Ishikawa (cell line): ENCODE measurements at regions not wholly inside any gene's neighbourhood (a gene's known extent, or its start where the extent isn't known, plus 50 kb on each side); places are given as distances from the start of the nearest gene placed in this dataset.

ENCODE experiments used
- CEBPB ChIP-seq: IDR thresholded peaks from 2 replicates; pipeline ENCODE4 v1.6.1; 2012
- EGR1 ChIP-seq: IDR thresholded peaks from 2 replicates; pipeline ENCODE4 v1.6.1; 2012
- EP300 ChIP-seq: IDR thresholded peaks from 2 replicates; pipeline ENCODE4 v1.6.1; 2012; ENCODE audit warnings: borderline replicate concordance
- MAX ChIP-seq: IDR thresholded peaks from 2 replicates; pipeline ENCODE4 v1.6.1; 2012
- NFIC ChIP-seq: IDR thresholded peaks from 2 replicates; pipeline ENCODE4 v1.6.1; 2012
- RAD21 ChIP-seq: IDR thresholded peaks from 2 replicates; pipeline ENCODE4 v1.6.1; 2012; ENCODE audit warnings: low read depth
- TAF1 ChIP-seq: IDR thresholded peaks from 2 replicates; pipeline ENCODE4 v1.6.1; 2012; ENCODE audit warnings: low read depth, mild to moderate bottlenecking
- TEAD4 ChIP-seq: IDR thresholded peaks from 2 replicates; pipeline ENCODE4 v1.6.1; 2012
- USF1 ChIP-seq: IDR thresholded peaks from 2 replicates; pipeline ENCODE4 v1.6.1; 2012
- YY1 ChIP-seq: IDR thresholded peaks from 2 replicates; pipeline ENCODE4 v1.6.1; 2012; ENCODE audit warnings: low read depth
- ZBTB7A ChIP-seq: IDR thresholded peaks from 2 replicates; pipeline ENCODE4 v1.6.1; 2012; ENCODE audit warnings: low read depth
- TF ChIP-seq, protein P1 (sequence below): IDR thresholded peaks from 2 replicates; pipeline ENCODE4 v1.6.1; 2012; ENCODE audit warnings: low read depth, mild to moderate bottlenecking

DNA sequence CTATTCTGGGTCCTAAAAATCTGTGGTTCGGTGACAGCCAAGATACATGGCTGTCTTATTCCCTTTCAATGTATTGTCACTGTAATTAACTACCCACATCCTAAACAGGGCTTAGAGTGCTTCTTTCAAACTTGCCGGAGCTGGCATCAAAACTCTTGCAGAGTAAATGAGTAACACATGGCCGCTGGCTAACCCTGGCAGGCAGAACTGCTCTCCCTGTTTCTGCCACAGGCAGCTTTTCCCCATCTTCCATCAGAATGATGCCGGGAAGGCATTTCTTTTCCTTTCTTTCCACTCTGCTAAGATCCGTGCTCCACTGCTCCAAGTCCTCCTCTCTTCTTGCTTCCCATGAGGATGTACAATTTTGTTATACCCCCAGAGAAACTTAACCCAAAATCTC is 54.8 kb upstream of the PTPRM start:
- TF ChIP-seq EP300 (no peak), ZBTB7A (no peak), TAF1 (no peak), CEBPB (no peak), EGR1 (no peak), NFIC (no peak), YY1 (no peak), TEAD4 (no peak), MAX (no peak), RAD21 (no peak), USF1 (no peak)
- TF ChIP-seq, protein P1, sequence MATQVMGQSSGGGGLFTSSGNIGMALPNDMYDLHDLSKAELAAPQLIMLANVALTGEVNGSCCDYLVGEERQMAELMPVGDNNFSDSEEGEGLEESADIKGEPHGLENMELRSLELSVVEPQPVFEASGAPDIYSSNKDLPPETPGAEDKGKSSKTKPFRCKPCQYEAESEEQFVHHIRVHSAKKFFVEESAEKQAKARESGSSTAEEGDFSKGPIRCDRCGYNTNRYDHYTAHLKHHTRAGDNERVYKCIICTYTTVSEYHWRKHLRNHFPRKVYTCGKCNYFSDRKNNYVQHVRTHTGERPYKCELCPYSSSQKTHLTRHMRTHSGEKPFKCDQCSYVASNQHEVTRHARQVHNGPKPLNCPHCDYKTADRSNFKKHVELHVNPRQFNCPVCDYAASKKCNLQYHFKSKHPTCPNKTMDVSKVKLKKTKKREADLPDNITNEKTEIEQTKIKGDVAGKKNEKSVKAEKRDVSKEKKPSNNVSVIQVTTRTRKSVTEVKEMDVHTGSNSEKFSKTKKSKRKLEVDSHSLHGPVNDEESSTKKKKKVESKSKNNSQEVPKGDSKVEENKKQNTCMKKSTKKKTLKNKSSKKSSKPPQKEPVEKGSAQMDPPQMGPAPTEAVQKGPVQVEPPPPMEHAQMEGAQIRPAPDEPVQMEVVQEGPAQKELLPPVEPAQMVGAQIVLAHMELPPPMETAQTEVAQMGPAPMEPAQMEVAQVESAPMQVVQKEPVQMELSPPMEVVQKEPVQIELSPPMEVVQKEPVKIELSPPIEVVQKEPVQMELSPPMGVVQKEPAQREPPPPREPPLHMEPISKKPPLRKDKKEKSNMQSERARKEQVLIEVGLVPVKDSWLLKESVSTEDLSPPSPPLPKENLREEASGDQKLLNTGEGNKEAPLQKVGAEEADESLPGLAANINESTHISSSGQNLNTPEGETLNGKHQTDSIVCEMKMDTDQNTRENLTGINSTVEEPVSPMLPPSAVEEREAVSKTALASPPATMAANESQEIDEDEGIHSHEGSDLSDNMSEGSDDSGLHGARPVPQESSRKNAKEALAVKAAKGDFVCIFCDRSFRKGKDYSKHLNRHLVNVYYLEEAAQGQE, result no peak
